Ovary (tissue), 3 donors: ENCODE measurements at regions not wholly inside any gene's neighbourhood (a gene's known extent, or its start where the extent isn't known, plus 50 kb on each side); places are given as distances from the start of the nearest gene placed in this dataset.

Source experiments
- CTCF ChIP-seq, 3 donors: fragments of 450-650 bp in 2 of 3; fragments of 200-600 bp in 1 of 3; IDR thresholded peaks; one replicate each; pipeline versions ENCODE4 v1.5.1 to v1.8.0; 2016 to 2022; ENCODE audit warnings: antibody characterized with exemption in 3 of 3, mild to moderate bottlenecking in 1 of 3
- EP300 ChIP-seq: sonication (generic); formaldehyde crosslinking; IDR thresholded peaks from one replicate; pipeline ENCODE4 v1.6.1; 2017; ENCODE audit warnings: antibody characterized with exemption
- POLR2A ChIP-seq: fragments of 450-650 bp; IDR thresholded peaks from one replicate; pipeline ENCODE4 v1.6.1; 2017; ENCODE audit warnings: antibody characterized with exemption, mild to moderate bottlenecking, moderate library complexity
- donor health status: DM: no; HTN: no; CAD: no.

- TF ChIP-seq CTCF (IDR thresholded peaks at IDR 0.05) (no peak), EP300 (no peak), POLR2A (no peak)
Observed at GRCh38 chr1:200275816-200276453, 133.9 kb downstream of the ZNF281 start.
